SK-N-SH (cell line): ENCODE measurements at regions not wholly inside any gene's neighbourhood (a gene's known extent, or its start where the extent isn't known, plus 50 kb on each side); places are given as distances from the start of the nearest gene placed in this dataset.

Experiments
- CTCF ChIA-PET: fragments of 300-600, 350-600 bp; formaldehyde crosslinking; extraction: SDS; loops from one replicate; lab custom pipeline; 2021; lab: Yijun Ruan, JAX
- POLR2A ChIA-PET: fragments of 350-600 bp; sonication (Branson Sonifier 250); formaldehyde crosslinking; extraction: SDS; loops from one replicate; lab custom pipeline; 2020; ENCODE audit warnings: antibody characterized with exemption, inconsistent platforms; lab: Yijun Ruan, JAX
- DNase-seq: peaks from one replicate; pipeline ENCODE4 v3.0.0; 2012
- H2AFZ ChIP-seq: fragments of 200-600 bp; sonication (generic); 2 replicates; pipeline ENCODE4 v1.8.1; 2016; ENCODE audit warnings: antibody characterized with exemption, mild to moderate bottlenecking, low read depth
- H3F3A ChIP-seq: fragments of 200-600 bp; sonication (generic); replicated peaks from 2 replicates; pipeline ENCODE3; 2016; ENCODE audit warnings: antibody characterized with exemption, mild to moderate bottlenecking; ENCODE audit not compliant: insufficient read depth
- H3K27ac ChIP-seq, 2 experiments: fragments of 200-500 bp in 1 of 2; fragments of 200-600 bp in 1 of 2; sonication (Bioruptor generic) in 1 of 2; sonication (generic), shearing (Covaris generic) in 1 of 2; 2 replicates each; pipeline versions ENCODE4 v1.5.1 to v1.6.1; 2014 to 2016; ENCODE audit warnings: low read depth in 2 of 2, inconsistent platforms in 1 of 2, low read length in 1 of 2, mild to moderate bottlenecking in 1 of 2, mixed read lengths in 1 of 2
- H3K27me3 ChIP-seq: fragments of 200-600 bp; sonication (generic), shearing (Covaris generic); 2 replicates; pipeline ENCODE4 v1.6.1; 2016; ENCODE audit warnings: mixed run types; ENCODE audit not compliant: insufficient read depth
- H3K36me3 ChIP-seq, 2 experiments: fragments of 200-500 bp in 1 of 2; fragments of 200-600 bp in 1 of 2; sonication (Bioruptor generic) in 1 of 2; sonication (generic) in 1 of 2; replicated peaks in 1 of 2; 2 replicates each; pipeline versions ENCODE3 to v1.5.1; 2014 to 2016; ENCODE audit warnings: low read length in 1 of 2, mild to moderate bottlenecking in 1 of 2; ENCODE audit not compliant: insufficient read depth in 2 of 2, control insufficient read depth in 1 of 2
- H3K4me1 ChIP-seq, 2 experiments: fragments of 200-500 bp in 1 of 2; fragments of 200-600 bp in 1 of 2; sonication (Bioruptor generic) in 1 of 2; sonication (generic), shearing (Covaris generic) in 1 of 2; 2 replicates each; pipeline versions ENCODE4 v1.5.1 to v1.6.1; 2014 to 2016; ENCODE audit warnings: low read depth in 1 of 2, low read length in 1 of 2, mixed run types in 1 of 2; ENCODE audit not compliant: insufficient read depth in 2 of 2, control insufficient read depth in 1 of 2
- H3K4me2 ChIP-seq: fragments of 200-600 bp; sonication (generic), shearing (Covaris generic); 2 replicates; pipeline ENCODE4 v1.6.1; 2017; ENCODE audit warnings: mixed run types
- H3K4me3 ChIP-seq, 2 experiments: fragments of 200-500 bp in 1 of 2; fragments of 200-600 bp in 1 of 2; sonication (Bioruptor generic) in 1 of 2; sonication (generic), shearing (Covaris generic) in 1 of 2; 2 replicates each; pipeline versions ENCODE4 v1.5.1 to v1.8.1; 2014 to 2016; ENCODE audit warnings: low read depth in 2 of 2, inconsistent platforms in 1 of 2, low read length in 1 of 2, mild to moderate bottlenecking in 1 of 2, mixed read lengths in 1 of 2, moderate library complexity in 1 of 2
- H3K79me2 ChIP-seq: fragments of 200-600 bp; sonication (generic); 2 replicates; pipeline ENCODE4 v1.8.1; 2017; ENCODE audit warnings: mild to moderate bottlenecking; ENCODE audit not compliant: insufficient read depth
- H3K9ac ChIP-seq: fragments of 200-600 bp; sonication (generic); 2 replicates; pipeline ENCODE4 v1.6.1; 2017; ENCODE audit warnings: mixed run types
- H3K9me2 ChIP-seq: fragments of 200-600 bp; sonication (generic); 2 replicates; pipeline ENCODE4 v1.6.1; 2017; ENCODE audit warnings: mixed run types
- H3K9me3 ChIP-seq: fragments of 200-600 bp; sonication (generic); 2 replicates; pipeline ENCODE4 v1.6.1; 2017; ENCODE audit warnings: mixed run types, mild to moderate bottlenecking, moderate library complexity
- H4K20me1 ChIP-seq: fragments of 200-600 bp; sonication (generic); 2 replicates; pipeline ENCODE4 v1.6.1; 2017; ENCODE audit warnings: mild to moderate bottlenecking, mixed run types; ENCODE audit not compliant: insufficient read depth
- CHD2 ChIP-seq: fragments of 150-350 bp; IDR thresholded peaks from 2 replicates; pipeline ENCODE4 v1.6.1; 2018; ENCODE audit warnings: low read length; ENCODE audit not compliant: partially characterized antibody
- CTCF ChIP-seq: fragments of 200-600 bp; sonication (generic); IDR thresholded peaks from 2 replicates; pipeline ENCODE4 v1.6.1; 2017; ENCODE audit warnings: antibody characterized with exemption, mild to moderate bottlenecking, moderate library complexity
- EZH2phosphoT487 ChIP-seq: fragments of 200-600 bp; sonication (generic); IDR thresholded peaks from 2 replicates; pipeline ENCODE4 v1.6.1; 2017; ENCODE audit warnings: low read depth, mixed run types, mild to moderate bottlenecking, antibody characterized with exemption, moderate library complexity, borderline replicate concordance
- FOSL2 ChIP-seq: IDR thresholded peaks from 2 replicates; pipeline ENCODE4 v1.4.0; 2012; ENCODE audit warnings: low read depth, mild to moderate bottlenecking, moderate library complexity, borderline replicate concordance
- GABPA ChIP-seq: IDR thresholded peaks from 2 replicates; pipeline ENCODE4 v1.4.0; 2012; ENCODE audit warnings: low read depth, mild to moderate bottlenecking
- GATA2 ChIP-seq: sonication (generic); formaldehyde crosslinking; IDR thresholded peaks from 2 replicates; pipeline ENCODE4 v1.5.0; 2020; ENCODE audit warnings: mild to moderate bottlenecking, missing genetic modification reagents
- IRF3 ChIP-seq: fragments of 150-350 bp; IDR thresholded peaks from 2 replicates; pipeline ENCODE4 v1.6.1; 2016; ENCODE audit warnings: mild to moderate bottlenecking, low read depth, low read length
- JUND ChIP-seq: IDR thresholded peaks from 2 replicates; pipeline ENCODE4 v1.4.0; 2012
- MAX ChIP-seq: IDR thresholded peaks from 2 replicates; pipeline ENCODE4 v1.4.0; 2012; ENCODE audit warnings: low read depth
- PBX3 ChIP-seq: IDR thresholded peaks from 2 replicates; pipeline ENCODE4; 2012
- POLR2AphosphoS5 ChIP-seq: IDR thresholded peaks from 2 replicates; pipeline ENCODE4 v1.6.1; 2012; ENCODE audit warnings: low read depth, low read length
- REST ChIP-seq: IDR thresholded peaks from 2 replicates; pipeline ENCODE4 v1.6.1; 2012; ENCODE audit warnings: mild to moderate bottlenecking, low read depth, low read length, moderate library complexity
- RFX5 ChIP-seq: IDR thresholded peaks from 2 replicates; pipeline ENCODE4 v1.6.1; 2012; ENCODE audit warnings: mild to moderate bottlenecking, improper control_type of control experiment, low read length
- RXRA ChIP-seq: IDR thresholded peaks from 2 replicates; pipeline ENCODE4 v1.4.0; 2012; ENCODE audit warnings: low read depth, mild to moderate bottlenecking, borderline replicate concordance
- SIN3A ChIP-seq: IDR thresholded peaks from 2 replicates; pipeline ENCODE4 v1.6.1; 2012; ENCODE audit warnings: low read depth, mild to moderate bottlenecking, low read length, moderate library complexity, borderline replicate concordance
- SMC3 ChIP-seq: IDR thresholded peaks from 2 replicates; pipeline ENCODE4 v1.6.1; 2012; ENCODE audit warnings: low read depth, low read length, improper control_type of control experiment
- TAF1 ChIP-seq: IDR thresholded peaks from 2 replicates; pipeline ENCODE4 v1.6.1; 2012; ENCODE audit warnings: low read depth, mild to moderate bottlenecking, low read length, moderate library complexity, borderline replicate concordance
- TCF12 ChIP-seq: IDR thresholded peaks from 2 replicates; pipeline ENCODE4 v1.4.0; 2012
- USF1 ChIP-seq: IDR thresholded peaks from 2 replicates; pipeline ENCODE4 v1.4.0; 2012; ENCODE audit warnings: low read depth, borderline replicate concordance
- USF2 ChIP-seq: fragments of 150-350 bp; IDR thresholded peaks from 2 replicates; pipeline ENCODE4 v1.6.1; 2017; ENCODE audit warnings: antibody characterized with exemption, low read length, low read depth, borderline replicate concordance
- WGBS: methylation state at CpG from one replicate; pipeline ENCODE4 v1.1.6; 2017; ENCODE audit warnings: low lambda C conversion rate; 5-methylcytosine and 5-hydroxymethylcytosine counted together

GRCh38 chr20:40441771-40442170 lies 247.3 kb downstream of the MAFB start:
- H4K20me1 ChIP-seq = no peaks in the 10 kb centered on the region
- no peak overlapping the region for H3K27ac ChIP-seq
- no peaks in the 10 kb centered on the region; the same call in 1 of the 2 replicates for H3K27me3 ChIP-seq
- CTCF ChIA-PET = interaction anchor here (0.9 to 1.3 kb wide), 5 partner anchors 9 to 282 kb away, joined by 3 to 4 read pairs (median 3); partner anchors contain the start of gene MAFB
- H3K9ac ChIP-seq = no peak overlapping the region
- H3K4me1 ChIP-seq = no peaks in the 10 kb centered on the region
- TF ChIP-seq IRF3 (no peak), PBX3 (no peak), EZH2phosphoT487 (no peak), RFX5 (no peak), TAF1 (no peak), POLR2AphosphoS5 (no peak), JUND (no peak), FOSL2 (no peak), USF2 (no peak), GATA2 (CRISPR knock-in tag) (no peak), REST (no peak), USF1 (no peak), SIN3A (no peak), CHD2 (no peak), GABPA (no peak), CTCF (no peak), RXRA (no peak), SMC3 (no peak), TCF12 (no peak), MAX (no peak)
- H3K4me3 ChIP-seq = no peak overlapping the region
- no peak overlapping the region for H3K4me2 ChIP-seq
- no peak for DNase-seq
- no peak overlapping the region for H2AFZ ChIP-seq
- WGBS = 38% methylated on average over 3 of the region's 3 CpGs
- POLR2A ChIA-PET = no interaction called here
- H3F3A ChIP-seq = no peaks in the 10 kb centered on the region
- no peaks in the 10 kb centered on the region for H3K79me2 ChIP-seq
- no peaks in the 10 kb centered on the region for H3K36me3 ChIP-seq
- no peaks in the 10 kb centered on the region for H3K9me2 ChIP-seq
- H3K9me3 ChIP-seq = no peaks in the 10 kb centered on the region
